Right hindlimb (tissue), 1 donor: ENCODE measurements at regions not wholly inside any gene's neighbourhood (a gene's known extent, or its start where the extent isn't known, plus 50 kb on each side); places are given as distances from the start of the nearest gene placed in this dataset.
"Not testable (repeated sequence)": the region's sequence is repeated elsewhere in the genome, so short reads cannot be mapped to it uniquely, and the experiment has no call there.

Experiments
- DNase-seq: peaks from one replicate; pipeline ENCODE4 v3.0.0-alpha.2; 2018

DNA sequence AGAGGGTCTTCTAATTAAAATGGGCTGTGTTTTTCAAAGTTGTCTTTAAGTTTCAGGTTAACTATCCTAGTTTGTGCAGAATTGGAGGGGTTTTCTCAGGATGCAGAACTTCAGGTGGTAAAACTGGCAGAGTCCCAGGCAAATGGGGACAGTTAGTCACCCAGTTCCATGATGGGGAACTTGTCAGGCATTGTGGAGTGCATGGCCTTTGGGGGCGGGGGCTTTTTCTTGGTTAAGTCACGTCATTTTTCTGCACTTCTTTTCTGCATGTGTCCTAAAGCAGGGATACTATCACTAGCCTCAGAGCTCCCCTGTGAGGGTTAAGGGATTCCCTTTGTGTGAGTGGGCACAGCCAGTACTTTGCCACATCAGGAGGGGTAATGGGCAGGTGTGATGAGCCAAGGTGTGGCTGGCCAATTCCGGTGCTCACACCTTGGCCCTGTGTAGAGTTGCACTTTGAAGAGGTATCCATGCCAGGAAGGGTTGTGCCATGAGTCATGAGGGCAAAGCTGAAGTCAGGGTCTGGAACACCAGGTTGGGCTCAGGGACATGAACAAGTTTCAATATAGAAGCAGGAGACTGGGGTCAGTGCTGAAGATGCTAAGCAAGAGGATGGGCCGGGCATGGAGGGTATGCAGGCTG lies 126.0 kb upstream of the RREB1 start:
- no peak for DNase-seq

DNA sequence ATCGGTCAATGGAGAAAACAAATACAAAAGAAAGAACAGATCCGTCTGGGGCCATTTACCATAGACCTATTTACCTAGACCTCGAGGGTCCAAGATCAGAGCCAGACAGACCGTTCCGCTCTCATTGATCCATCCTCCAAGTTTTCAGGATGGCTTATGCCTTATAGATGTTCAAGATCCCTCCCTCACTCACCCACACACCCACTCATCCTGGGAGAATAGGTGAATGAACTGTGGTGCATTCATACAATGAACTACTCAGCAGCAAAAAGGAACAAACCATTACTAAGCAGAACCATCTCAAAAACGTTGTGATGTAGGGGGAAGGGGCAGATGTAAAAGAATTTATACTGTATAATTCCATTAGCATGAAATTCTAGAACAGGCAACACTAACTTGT lies 125.1 kb upstream of the RREB1 start:
- no peak for DNase-seq

GRCh38 chr6:6984585-6985366 lies 123.0 kb upstream of the RREB1 start:
- no peak for DNase-seq

DNA sequence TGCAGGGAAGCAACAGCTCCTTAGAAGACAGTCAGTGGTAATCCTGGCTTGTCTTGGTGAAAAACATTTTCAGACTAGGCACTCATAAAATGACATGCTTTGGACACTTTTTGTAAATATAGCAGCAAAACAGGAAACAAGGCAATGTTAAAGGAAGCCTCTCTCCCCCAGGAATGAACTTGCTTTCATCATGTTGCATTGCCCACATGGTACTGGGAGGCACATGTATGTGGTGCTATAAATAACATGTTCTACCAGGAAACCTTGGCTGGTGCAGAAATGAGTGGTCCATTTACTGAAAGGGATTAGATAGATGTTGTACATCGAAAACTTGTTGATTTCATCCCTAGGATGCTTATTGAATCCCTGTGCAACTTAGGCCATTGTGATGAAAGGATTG lies 121.4 kb upstream of the RREB1 start:
- DNase-seq, result no peak

- no peak for DNase-seq
These were observed 120.0 kb upstream of the RREB1 start for GRCh38 chr6:6987749-6988148.

- DNase-seq, result not testable (repeated sequence)
These were observed 117.7 kb upstream of the RREB1 start for GRCh38 chr6:6990059-6990458.

- no peak for DNase-seq
These were observed 114.1 kb upstream of the RREB1 start for GRCh38 chr6:6993503-6994237.

DNA sequence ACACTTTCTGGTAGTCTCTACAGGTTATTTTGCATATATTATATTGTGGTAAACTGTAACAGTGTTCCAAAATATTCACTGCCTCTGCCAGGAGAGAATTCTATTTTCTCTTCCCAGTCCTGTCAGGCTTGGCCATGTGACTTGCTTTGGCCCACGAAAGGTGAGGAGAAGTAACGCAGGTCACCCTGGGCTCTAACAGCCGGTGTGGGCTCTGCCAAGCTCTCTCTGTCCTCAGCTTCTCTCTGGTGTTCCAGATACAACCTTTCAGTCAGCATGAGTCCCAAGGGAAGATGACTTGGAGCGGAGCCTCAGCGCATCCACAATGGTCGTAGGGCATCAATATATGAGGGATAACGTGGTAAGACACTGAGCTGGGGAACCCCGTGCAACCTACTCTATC lies 113.0 kb upstream of the RREB1 start:
- DNase-seq, result no peak

- no peak for DNase-seq
These were observed 112.4 kb upstream of the RREB1 start for GRCh38 chr6:6995328-6995727.

DNA sequence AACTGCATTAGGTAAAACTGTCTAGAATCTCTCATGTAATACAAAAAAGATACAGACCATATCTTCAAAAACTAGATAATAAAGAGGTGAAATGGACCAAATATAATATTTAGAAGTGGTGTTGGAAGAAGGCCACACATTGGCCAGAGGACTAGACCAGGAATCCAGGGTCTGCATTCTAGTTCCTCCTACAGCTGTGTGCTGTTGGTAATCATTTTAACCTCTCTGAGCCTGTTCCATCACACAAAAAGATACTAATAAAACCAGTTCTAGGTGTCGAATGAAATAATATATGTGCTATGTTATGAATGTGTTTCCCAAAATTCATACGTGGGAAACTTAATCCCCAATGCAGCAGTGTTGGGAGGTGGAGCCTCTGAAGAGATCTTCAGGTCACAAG lies 111.6 kb upstream of the RREB1 start:
- no peak for DNase-seq

DNA sequence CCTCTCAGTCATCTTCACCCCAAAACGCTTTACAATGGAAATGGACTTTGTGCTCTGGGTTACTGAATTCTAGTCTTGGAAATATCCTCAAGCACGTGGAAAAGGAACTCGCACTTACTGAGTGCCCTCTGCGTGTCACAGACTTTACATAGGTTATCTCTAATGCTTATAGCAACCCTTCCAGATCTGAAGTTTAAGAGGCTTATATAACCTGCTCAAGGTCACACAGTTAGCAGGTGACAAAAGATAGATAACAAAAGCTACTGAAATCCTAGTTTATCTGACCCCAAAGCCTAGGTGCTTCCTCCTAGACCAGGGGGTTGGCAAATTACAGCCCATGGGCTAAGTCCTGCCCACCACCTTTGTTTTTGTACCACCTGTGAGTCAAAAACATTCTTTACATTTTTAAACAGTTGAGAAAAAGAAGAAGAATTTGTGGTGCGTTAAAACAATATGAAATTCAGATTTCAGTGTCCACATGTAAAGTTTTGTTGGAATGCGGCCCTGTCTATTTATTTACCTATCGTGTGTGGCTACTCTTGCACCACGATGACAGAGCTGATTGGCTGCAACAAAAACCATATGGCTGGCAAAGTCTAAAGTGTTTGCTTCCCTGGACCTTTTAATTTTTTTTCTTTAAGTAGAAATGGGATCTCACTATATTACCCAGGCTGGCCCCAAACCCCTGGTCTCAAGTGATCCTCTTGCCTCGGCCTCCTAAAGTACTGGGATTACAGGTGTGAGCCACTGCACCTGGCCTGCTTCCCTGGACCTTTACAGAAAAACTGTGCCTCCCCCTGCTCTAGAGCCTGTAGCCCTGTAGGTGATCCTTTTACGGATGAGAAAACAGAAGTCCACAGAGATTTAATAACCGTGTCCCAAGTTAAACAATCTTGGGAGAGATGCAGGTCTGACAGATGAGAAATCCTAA lies 110.2 kb upstream of the RREB1 start:
- DNase-seq, result no peak

- DNase-seq, result no peak
These were observed 109.6 kb upstream of the RREB1 start for GRCh38 chr6:6998194-6998569.

DNA sequence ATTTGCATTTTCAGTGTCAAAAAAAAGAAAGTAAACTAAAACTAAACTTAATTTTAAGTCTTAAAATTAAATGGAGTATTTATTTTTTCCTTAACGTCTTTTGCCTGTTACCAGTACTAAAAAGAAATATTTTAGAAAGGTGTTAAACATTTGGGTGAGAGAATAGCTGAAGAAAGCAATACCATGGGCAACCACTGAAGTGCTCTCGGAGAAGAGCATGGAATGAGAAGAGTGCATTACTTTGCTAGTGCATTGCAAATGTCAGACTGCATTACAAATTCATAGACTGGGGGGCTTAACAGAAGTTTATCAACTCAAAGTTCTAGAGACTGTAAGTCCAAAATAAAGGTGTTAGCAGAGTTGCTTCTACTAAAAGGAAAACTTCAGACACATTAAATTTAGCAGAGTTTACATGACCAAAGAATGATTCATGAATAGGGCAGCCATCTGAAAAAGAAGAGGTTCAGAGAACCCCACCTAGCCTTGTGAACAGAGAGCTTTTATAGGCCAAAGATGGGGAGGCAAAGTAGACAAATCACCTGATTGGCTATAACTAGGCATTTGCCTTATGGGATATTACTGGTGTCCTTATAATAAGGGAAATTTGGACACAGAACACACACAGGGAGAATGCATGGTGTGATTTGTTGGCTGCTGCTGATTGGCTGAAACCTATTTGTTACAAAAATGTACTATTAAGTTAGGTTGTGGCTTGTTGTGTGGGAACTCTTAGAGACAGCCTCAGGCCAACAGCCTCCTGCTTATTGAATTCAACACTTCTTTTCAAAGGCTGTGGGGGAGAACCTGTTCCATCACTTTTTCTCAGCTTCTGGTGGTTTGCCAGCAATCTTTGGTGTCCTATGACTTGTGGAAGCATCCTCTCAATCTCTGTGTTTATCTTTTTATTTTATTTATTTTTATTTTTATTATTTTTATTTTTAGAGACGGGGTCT lies 106.7 kb upstream of the RREB1 start:
- no peak for DNase-seq

DNA sequence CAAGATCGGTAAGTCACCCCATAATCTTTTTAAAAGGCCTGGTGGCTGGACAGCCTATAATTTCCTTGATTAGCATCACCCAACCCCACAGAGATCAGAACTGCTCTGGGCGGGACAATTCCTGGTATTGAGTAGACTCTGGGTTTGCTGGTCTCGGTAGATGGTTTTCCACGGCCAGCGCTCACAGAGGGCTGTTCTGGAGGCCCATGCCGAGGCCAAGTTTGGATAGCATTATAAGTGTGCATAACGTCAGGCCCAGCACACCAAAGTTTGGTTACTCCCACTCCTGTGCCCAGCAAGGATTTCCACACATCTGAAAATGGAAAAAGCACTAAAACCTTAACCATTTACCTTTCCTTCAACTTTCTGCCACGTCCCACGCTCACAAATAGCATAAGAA lies 104.7 kb upstream of the RREB1 start:
- no peak for DNase-seq

GRCh38 chr6:7004581-7005297 lies 103.0 kb upstream of the RREB1 start:
- peak; percentile 25 for DNase-seq

DNA sequence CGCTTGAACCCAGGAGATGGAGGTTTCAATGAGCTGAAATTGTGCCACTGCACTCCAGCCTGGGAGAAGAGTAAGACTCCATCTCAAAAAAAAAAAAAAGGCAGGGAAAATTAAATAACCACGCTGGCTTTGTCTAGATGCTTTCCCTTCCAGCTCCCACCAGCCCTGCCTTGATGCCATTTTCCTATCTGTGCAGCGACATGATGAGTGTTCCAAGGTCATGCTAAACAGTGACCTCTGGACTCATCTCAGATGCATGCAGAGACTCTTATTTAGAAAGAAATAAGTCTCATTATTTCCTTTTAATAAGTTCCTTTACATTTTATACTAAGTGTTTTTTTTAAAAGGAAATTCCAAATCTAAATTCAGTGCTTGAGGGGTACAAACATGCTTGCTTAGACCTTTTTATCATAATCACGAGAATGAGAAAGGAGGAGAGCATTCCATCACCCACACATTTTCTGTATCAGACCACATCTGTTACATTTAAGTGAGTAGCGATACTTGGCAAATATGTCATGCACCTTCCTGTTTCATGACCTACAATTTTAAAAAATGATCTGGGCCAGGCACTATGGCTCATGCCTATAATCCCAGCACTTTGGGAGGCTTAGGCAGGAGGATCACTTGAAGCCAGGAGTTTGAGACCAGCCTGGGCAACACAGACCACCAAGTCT lies 101.1 kb upstream of the RREB1 start:
- DNase-seq, result no peak

DNA sequence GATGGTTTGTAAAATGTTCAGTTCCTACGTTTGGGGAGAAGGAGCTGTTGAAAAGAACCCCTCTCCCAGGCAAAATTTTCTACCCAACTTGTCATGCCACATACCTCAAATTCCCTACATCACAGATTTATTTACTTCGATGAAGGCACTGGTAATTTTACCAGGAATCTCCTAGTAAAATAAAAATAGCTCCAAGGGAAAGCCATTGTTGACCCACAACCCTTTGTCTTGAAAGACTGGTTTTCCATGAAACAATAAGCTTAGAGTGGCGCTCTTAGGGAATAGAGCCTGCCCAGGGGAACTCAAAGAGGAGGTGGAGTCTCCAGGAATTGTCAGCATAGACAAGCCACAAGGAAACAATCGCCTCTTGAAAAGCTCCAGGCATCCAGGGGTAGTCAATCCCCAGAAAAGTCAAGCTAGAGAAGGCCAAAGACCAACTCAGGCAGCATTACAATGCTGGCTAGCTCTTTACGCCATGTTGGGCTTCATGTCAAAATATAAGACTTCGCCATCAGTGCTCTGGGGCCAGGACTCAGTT lies 99.2 kb upstream of the RREB1 start:
- DNase-seq, result no peak

GRCh38 chr6:7016226-7016625 lies 91.5 kb upstream of the RREB1 start:
- no peak for DNase-seq

- no peak for DNase-seq
These were observed 86.5 kb upstream of the RREB1 start for GRCh38 chr6:7021301-7021700.

DNA sequence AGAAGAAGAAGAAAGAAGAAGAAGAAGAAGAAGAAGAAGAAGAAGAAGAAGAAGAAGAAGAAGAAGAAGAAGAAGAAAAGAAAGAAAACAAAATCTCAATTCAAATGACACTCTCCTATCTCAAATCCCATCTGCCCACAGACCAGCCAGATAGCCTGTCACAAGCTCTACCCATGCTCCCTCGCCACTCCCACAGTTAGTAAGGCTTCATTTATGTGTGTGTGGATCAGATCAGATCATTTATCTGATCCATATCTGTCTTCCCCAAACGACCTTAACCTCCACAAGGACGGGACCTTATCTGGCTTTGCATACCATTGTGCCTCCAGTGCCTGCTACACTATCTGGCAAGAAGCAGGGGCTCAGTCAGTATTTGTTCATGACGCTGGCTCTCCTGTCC lies 81.9 kb upstream of the RREB1 start:
- DNase-seq, result no peak
